Breast epithelium (tissue), 4 donors: ENCODE measurements at regions not wholly inside any gene's neighbourhood (a gene's known extent, or its start where the extent isn't known, plus 50 kb on each side); places are given as distances from the start of the nearest gene placed in this dataset.

Source experiments
- DNase-seq, 2 donors: peaks; one replicate each; pipeline ENCODE4 v3.0.0-alpha.2; 2019; ENCODE audit warnings: low spot score in 2 of 2
- H3K27ac ChIP-seq, 2 donors: fragments of 200-600 bp; sonication (generic) in 1 of 2; one replicate each; pipeline ENCODE4 v1.5.1; 2016 to 2019; ENCODE audit warnings: mild to moderate bottlenecking in 1 of 2
- H3K27me3 ChIP-seq, 2 donors: fragments of 200-600 bp; sonication (generic) in 1 of 2; one replicate each; pipeline versions ENCODE4 v1.5.1 to v1.6.0; 2017 to 2019; ENCODE audit warnings: control low read depth in 1 of 2, mild to moderate bottlenecking in 1 of 2
- H3K36me3 ChIP-seq: fragments of 200-600 bp; one replicate; pipeline ENCODE4 v1.5.1; 2019
- H3K4me1 ChIP-seq, 2 donors: fragments of 200-600 bp; sonication (generic); one replicate each; pipeline ENCODE4 v1.5.1; 2016 to 2019; ENCODE audit warnings: control low read depth in 1 of 2
- H3K4me3 ChIP-seq, 3 donors: fragments of 200-600 bp; sonication (generic); 1 replicate in 2 of 3; 2 replicates in 1 of 3; pipeline ENCODE4 v1.5.1; 2016 to 2019; ENCODE audit warnings: mild to moderate bottlenecking in 3 of 3, moderate library complexity in 2 of 3
- H3K9me3 ChIP-seq, 2 donors: fragments of 200-600 bp; sonication (generic) in 1 of 2; one replicate each; pipeline ENCODE4 v1.5.1; 2016 to 2019; ENCODE audit warnings: control low read depth in 1 of 2
- POLR2A ChIP-seq: fragments of 450-650 bp; IDR thresholded peaks from one replicate; pipeline ENCODE4 v1.6.1; 2016; ENCODE audit warnings: antibody characterized with exemption, mild to moderate bottlenecking, moderate library complexity
- POLR2AphosphoS5 ChIP-seq, 3 donors: sonication (generic); formaldehyde crosslinking; IDR thresholded peaks; one replicate each; pipeline ENCODE4 v1.6.1; 2017; ENCODE audit warnings: antibody characterized with exemption in 3 of 3
- intact Hi-C: fragments of 100-400 bp; cut with DNase I; formaldehyde crosslinking; loops from one replicate; pipeline ENCODE4 v1.15.1; 2023; ENCODE audit warnings: low total_unique reads
- TF ChIP-seq, protein P1 (sequence below), 3 donors: fragments of 450-650 bp; IDR thresholded peaks; one replicate each; pipeline ENCODE4 v1.5.1; 2016 to 2017; ENCODE audit warnings: antibody characterized with exemption in 3 of 3, mild to moderate bottlenecking in 3 of 3, moderate library complexity in 3 of 3

DNA sequence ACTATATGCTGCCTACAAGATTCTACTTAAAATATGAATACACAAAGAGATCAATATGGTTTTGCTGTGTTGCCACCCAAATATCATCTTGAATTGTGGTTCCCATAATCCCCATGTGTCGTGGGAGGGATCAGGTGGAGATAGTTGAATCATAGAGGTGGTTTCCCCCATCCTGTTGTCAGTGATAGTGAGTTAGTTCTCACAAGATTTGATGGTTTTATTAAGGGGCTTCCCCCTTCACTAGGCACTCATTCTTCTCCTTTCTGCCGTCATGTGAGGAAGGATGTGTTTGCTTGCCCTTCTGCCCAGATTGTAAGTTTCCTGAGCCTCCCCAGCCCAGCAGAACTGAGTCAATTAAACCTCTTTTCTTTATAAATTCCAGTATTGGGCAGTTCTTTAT, 654.4 kb upstream of the NR5A2 start:
- DNase-seq = no peak
- Histone ChIP-seq H3K27me3 (no peaks in the 10 kb centered on the region), H3K9me3 (no peaks in the 10 kb centered on the region), H3K36me3 (no peaks in the 10 kb centered on the region), H3K4me1 (no peaks in the 10 kb centered on the region), H3K4me3 (no peak overlapping the region), H3K27ac (no peak overlapping the region)
- intact Hi-C loops = no loop called here
- TF ChIP-seq POLR2AphosphoS5 (IDR thresholded peaks at IDR 0.05) = no peak
- TF ChIP-seq, protein P1, sequence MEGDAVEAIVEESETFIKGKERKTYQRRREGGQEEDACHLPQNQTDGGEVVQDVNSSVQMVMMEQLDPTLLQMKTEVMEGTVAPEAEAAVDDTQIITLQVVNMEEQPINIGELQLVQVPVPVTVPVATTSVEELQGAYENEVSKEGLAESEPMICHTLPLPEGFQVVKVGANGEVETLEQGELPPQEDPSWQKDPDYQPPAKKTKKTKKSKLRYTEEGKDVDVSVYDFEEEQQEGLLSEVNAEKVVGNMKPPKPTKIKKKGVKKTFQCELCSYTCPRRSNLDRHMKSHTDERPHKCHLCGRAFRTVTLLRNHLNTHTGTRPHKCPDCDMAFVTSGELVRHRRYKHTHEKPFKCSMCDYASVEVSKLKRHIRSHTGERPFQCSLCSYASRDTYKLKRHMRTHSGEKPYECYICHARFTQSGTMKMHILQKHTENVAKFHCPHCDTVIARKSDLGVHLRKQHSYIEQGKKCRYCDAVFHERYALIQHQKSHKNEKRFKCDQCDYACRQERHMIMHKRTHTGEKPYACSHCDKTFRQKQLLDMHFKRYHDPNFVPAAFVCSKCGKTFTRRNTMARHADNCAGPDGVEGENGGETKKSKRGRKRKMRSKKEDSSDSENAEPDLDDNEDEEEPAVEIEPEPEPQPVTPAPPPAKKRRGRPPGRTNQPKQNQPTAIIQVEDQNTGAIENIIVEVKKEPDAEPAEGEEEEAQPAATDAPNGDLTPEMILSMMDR (IDR thresholded peaks at IDR 0.05) = no peak
- no peak for TF ChIP-seq POLR2A

DNA sequence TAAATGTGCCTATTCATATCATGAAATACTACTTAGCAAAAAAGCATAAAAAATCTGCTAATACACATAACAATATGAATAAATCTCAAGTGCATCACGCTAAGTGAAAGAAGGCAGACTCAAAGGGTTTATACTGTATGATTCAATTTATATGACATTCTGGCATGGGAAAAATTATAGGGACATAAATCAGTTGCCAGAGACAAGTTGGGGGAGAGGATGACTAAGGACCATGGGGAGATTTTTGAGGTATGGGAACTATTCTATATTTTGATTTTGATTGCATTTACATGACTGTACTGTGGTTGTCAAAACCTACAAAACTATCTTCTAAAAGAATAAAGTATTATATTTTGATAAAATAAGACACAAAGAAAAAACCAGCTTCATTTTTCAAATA, 650.3 kb upstream of the NR5A2 start:
- no peaks in the 10 kb centered on the region for H3K4me1 ChIP-seq
- no peak overlapping the region for H3K4me3 ChIP-seq
- H3K36me3 ChIP-seq = no peaks in the 10 kb centered on the region
- no peak for TF ChIP-seq POLR2A
- no peak for TF ChIP-seq POLR2AphosphoS5 (IDR thresholded peaks at IDR 0.05)
- TF ChIP-seq, protein P1 (IDR thresholded peaks at IDR 0.05) = no peak
- no peaks in the 10 kb centered on the region for H3K9me3 ChIP-seq
- DNase-seq = no peak
- intact Hi-C loops = no loop called here
- no peaks in the 10 kb centered on the region for H3K27me3 ChIP-seq
- H3K27ac ChIP-seq = no peak overlapping the region

DNA sequence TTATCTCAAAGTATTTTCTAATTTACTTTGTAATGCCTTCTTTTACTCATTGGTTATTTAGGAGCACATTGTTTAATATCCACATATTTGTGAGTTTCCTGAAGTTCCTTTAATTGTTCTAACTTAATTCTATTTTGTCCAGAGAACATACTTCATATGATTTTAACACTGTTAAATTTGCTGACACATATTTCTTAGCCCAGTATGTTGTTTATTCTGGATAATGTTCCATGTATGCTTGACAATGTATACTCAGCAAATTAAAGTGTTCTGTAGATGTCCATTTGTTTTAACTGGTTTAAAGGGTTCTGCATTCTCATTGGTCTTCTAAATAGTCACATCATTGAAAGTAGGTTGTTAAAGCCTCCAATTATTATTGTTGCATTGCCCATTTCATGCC, 643.7 kb upstream of the NR5A2 start:
- intact Hi-C loops = no loop called here
- Histone ChIP-seq H3K27me3 (no peaks in the 10 kb centered on the region), H3K4me1 (no peaks in the 10 kb centered on the region), H3K4me3 (no peak overlapping the region), H3K9me3 (no peaks in the 10 kb centered on the region), H3K36me3 (no peaks in the 10 kb centered on the region), H3K27ac (no peak overlapping the region)
- DNase-seq = no peak
- TF ChIP-seq POLR2AphosphoS5 (IDR thresholded peaks at IDR 0.05) (no peak), POLR2A (no peak)
- TF ChIP-seq, protein P1 (IDR thresholded peaks at IDR 0.05) = no peak

DNA sequence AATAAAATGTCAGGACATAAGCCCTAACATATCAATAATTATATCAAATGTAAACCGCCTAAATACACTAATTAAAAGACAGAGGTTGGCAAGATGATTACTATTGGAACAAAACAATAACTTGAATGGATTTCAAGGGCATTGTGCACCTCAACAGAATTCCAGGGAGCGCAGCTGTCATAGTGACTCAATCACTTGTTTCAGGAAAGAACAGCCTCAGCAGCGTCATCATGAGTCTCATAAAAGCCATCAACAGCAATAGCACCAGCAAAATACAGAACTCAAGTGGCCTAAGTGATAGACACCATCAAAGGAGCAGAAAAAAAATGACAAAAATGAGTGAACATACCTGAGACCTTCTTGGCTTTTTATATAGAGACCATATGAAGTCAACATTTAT, 632.7 kb upstream of the NR5A2 start:
- no peaks in the 10 kb centered on the region for H3K27me3 ChIP-seq

DNA sequence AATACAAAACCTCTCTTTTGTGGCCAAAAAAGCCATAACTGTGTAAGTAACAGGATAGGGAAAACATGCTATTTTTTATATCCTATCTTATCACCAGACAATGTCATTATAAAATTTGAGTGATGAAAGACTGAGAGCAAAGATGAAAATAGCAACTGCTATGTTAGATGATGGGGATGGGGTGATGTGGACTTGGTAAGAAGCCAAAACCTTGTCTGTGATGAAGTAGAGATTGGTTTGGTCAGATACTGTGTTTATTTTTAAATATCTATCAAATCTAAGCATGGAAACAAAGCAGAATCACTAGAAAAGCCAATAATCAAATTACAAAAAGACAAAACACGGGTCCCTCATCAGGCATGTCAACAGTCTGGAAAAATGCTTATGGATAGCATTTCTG, 631.1 kb upstream of the NR5A2 start:
- no peak for DNase-seq
- H3K27me3 ChIP-seq = no peaks in the 10 kb centered on the region
- H3K36me3 ChIP-seq = no peaks in the 10 kb centered on the region
- no peak overlapping the region for H3K4me3 ChIP-seq
- intact Hi-C loops = no loop called here
- H3K27ac ChIP-seq = no peak overlapping the region
- H3K9me3 ChIP-seq = peaks cover 0 to 10% of the 10 kb centered on the region in 2 donors
- H3K4me1 ChIP-seq = no peaks in the 10 kb centered on the region
- TF ChIP-seq, protein P1 (IDR thresholded peaks at IDR 0.05) = no peak
- TF ChIP-seq POLR2A (no peak), POLR2AphosphoS5 (IDR thresholded peaks at IDR 0.05) (no peak)

More for the DNA sequence above, 632.7 kb upstream of the NR5A2 start:
- Histone ChIP-seq H3K4me3 (no peak overlapping the region), H3K36me3 (no peaks in the 10 kb centered on the region), H3K4me1 (no peaks in the 10 kb centered on the region), H3K27ac (no peak overlapping the region), H3K9me3 (peaks cover 0 to 10% of the 10 kb centered on the region in 2 donors)
- TF ChIP-seq POLR2AphosphoS5 (IDR thresholded peaks at IDR 0.05) (no peak), POLR2A (no peak)
- TF ChIP-seq, protein P1 (IDR thresholded peaks at IDR 0.05) = no peak
- no peak for DNase-seq
- intact Hi-C loops = no loop called here
